GM18909 (cell line): ENCODE measurements at regions not wholly inside any gene's neighbourhood (a gene's known extent, or its start where the extent isn't known, plus 50 kb on each side); places are given as distances from the start of the nearest gene placed in this dataset.
"Not testable (repeated sequence)": the region's sequence is repeated elsewhere in the genome, so short reads cannot be mapped to it uniquely, and the experiment has no call there.

Experiments
- ATAC-seq: cut with Tn5 transposase; IDR thresholded peaks from one replicate; pipeline ENCODE4 v1.9.1; 2021; ENCODE audit warnings: mild to moderate bottlenecking; ENCODE audit not compliant: unreplicated experiment, poor library complexity

DNA sequence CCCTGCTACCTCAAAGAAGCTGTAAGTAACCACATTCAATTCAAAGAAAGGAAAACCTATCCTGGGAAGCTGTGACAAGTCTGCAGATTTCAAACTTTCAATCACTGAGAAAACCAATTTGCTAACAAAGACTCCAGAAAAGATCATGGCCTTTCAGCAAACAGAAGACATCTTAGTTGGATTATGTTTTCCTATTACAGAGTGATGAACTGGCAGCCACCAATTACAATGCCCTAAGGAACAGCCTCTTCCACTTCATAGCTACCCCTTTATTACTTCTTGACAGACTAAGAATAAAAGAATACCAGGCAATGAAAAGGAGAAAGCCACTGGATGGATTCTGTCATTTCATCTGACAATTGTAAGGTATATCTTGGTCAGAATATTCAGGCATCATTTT, 128.2 kb upstream of the RASEF start:
- ATAC-seq, result no peak

DNA sequence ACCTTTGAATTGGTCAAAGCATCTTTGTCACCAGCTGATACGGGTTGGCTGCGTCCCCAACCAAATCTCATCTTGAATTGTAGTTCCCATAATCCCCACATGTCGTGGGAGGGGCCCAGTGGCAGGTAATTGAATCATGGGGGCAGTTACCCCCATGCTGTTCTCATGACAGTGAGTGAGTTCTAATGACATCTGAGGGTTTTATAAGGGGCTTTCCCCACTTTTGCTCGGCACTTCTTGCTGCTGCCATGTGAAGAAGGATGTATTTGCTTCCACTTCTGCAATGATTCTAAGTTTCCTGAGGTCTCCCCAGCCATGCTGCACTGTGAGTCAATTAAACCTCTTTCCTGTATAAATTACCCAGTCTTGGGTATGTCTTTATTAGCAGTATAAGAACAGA, 126.1 kb upstream of the RASEF start:
- ATAC-seq, result not testable (repeated sequence)

- no peak for ATAC-seq
Observed at GRCh38 chr9:83188277-83188676, 125.3 kb upstream of the RASEF start.

DNA sequence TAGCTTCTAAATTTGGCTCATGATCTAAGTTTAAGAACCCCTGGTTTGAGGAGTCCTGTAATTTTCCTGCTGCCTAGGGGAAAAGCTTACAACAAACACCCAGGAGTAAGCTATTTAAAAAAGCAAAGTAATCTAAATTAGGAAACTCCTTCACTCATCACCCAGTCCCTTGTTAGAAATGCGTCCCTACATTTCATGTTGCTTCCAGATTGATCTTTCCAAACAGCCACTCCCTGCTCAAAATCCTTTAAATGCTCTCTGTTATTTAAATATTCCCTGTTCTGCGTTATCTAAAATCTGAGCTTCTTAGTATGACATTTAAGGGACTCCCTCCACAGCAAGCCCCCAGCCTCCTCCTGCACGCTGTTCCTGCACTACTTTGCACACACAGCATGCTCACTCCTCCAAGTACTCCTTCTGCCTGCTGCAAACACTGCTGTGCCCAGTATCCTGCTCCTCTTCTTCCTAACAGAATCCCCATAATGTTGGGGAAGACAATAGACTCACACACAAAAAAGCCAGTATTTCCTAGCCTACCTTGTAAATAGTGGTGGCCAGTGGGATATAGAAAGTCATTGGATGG, 123.3 kb upstream of the RASEF start:
- no peak for ATAC-seq

- ATAC-seq, result no peak
Observed at GRCh38 chr9:83185488-83186154, 122.7 kb upstream of the RASEF start.

DNA sequence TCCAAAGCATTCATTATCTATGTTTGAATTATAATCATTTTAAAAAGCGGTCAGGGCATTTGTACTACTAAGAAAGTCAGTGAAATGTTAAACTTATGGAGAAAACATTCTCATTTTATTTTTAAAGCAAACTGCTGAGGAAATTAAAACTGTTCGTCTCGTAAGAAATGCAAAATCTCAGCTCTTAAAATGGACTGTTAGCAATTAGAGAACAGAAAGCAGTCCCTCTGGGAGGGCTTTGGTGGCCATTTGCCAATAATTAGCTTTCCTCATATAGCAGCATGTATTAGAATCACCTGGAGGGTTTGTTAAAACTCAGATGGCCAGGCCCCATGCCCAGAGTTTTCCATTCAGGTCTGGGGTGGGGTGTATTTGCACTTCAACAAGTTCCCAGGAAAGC, 120.7 kb upstream of the RASEF start:
- ATAC-seq, result no peak

- ATAC-seq, result no peak
Observed at GRCh38 chr9:83182071-83182470, 119.1 kb upstream of the RASEF start.

DNA sequence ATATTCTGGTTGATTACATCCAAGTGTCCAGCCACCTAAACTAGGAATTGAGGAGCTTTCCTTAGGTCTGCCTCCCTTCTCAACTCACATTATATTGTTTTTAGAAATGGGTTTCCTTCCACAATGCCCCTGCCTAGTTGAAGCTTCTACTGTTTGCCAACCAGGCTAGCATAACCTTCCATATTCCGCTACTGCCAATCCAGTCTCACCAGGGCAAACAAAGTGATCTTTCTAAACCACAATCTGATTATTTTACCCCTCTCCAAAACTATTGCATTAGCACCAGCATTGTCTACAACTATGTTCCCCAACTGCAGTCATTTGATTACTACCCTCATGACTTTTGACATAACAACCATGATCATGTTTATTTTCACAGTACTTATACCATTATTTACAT, 115.8 kb upstream of the RASEF start:
- no peak for ATAC-seq

DNA sequence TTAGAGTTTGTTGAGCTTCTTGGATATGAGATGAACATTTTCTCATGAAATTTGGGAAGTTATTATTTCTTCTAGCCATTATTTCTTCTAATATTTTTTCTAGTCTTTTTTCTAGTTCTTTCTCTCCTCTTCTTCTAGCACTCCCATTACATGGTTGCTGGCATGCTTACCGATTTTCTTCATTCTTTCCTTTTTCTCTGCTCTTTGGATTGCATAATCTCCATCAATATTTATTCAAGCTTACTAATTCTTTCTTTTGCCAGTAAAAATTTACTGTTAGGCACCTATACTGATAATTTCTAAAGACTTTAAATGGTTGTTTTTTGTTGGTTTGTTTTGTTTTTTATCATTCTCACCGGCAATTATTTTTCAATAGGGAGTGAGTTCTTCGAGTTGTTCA, 114.8 kb upstream of the RASEF start:
- ATAC-seq, result no peak

DNA sequence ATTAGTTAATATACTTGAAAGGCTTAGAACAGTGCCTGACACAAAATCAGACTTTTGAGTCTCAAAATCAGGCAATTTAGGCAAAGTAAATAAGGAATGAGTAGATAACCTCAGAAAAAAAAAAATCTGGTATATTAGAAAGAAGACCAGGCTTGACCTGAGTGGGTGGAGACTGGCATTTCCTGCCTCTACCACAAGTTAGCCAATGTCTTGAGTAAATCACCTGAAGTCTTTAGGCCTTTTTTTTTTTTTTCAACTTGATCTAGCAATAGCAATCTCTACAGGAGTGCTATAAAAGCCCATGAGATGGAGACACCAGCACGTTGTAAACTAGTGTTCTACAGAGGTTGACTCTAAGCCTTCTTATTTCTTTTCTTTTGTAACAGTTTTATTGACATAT, 104.2 kb upstream of the RASEF start:
- ATAC-seq, result no peak

DNA sequence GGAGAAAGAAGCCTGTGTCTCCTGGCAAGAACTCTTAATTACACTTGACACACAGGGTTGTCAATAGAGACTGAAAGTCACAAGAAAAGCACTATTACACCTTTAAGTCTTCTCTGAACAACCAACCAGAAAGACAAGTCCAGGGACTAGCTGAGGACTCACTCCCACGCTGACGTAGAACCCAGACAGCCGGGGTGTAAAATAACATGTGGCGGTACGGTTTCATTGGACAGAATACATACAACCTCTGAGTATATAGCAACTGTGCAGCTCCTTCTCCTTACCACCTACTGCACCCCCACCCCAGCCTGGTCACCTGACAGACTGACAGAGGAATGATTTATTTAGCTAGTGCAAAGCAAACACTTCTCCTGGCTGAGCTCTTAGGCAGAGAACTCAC, 103.4 kb upstream of the RASEF start:
- no peak for ATAC-seq

DNA sequence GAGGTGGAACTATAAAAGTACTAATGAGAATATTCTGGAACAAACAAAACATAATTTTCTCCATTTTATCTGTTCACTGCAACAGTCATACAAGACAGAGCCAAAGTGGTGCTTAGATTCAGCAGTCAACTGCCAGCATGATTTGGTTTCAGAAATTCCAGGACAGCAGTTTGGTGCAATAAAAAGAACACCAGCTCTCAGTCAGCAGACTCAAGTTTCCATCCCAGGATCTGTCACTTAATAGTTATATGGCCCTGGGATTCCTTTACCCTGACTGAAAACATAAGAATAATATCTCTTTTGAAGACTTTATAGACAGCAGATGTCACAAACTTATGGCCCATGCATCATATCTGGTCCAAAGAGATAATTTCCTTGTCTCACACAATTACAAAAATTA, 92.8 kb upstream of the RASEF start:
- ATAC-seq, result no peak

DNA sequence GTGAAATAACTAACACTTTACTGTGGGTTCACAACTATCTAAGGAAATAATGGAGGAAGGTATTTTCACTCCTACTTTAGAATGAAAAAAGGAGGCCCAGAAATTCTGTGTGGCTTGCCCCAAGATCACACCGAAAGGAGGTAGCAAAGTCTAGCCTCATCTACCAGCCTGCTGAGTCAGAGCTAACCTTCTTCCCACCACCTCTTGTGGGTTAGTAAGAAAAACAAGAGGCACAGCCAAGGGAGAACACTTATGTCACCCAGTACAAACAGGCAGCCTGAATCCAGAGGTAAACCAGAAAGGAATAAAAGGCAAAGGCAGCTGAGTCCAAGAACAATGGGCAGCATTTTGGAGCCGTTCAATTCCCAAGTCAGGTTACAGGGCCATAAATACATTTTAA, 91.9 kb upstream of the RASEF start:
- peak; percentile 50 for ATAC-seq

GRCh38 chr9:83154087-83154736, 91.3 kb upstream of the RASEF start:
- ATAC-seq, result peak; percentile 98

DNA sequence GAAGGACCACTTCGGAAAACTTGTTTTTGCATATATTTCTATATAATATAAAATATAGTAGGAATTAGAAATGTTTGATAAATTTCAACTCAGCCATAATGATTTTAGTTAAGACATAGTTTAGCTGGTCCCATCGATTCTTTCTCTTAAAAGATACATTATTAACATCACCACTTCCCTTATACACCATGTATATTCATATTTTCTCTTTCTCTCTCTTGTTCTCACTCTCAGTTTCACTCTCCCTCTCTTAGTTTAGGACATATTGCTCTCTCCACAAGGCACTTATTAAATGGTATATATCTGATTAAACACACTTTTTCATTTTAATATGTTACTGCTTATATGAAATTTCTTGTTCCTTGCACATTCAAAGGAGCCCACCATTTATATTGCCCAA, 90.1 kb upstream of the RASEF start:
- peak; percentile 41 for ATAC-seq

DNA sequence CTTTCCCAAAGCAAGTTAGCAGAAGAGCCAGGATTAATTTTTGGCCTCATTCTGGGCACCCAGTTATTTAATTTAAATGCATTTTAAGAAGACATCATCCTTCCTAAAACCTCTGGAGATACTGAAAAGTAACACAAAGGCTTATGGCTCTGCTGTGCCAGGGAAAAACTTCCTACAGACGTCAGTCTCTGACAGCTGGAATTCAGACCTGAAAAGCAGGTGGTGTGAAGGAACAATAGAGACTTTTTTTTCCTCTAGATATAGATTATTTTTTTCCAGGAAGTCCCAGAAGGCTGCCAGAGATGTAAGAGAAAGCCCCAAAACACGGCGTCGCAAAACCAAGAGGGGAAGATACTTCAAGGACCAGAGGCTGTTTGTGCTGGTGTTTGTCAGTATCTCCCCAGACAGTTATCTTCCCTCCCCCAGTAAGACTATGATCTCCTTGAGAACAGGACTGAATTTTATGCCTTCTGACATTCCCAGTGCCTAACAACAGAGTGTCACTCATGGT, 88.7 kb upstream of the RASEF start:
- ATAC-seq, result no peak

DNA sequence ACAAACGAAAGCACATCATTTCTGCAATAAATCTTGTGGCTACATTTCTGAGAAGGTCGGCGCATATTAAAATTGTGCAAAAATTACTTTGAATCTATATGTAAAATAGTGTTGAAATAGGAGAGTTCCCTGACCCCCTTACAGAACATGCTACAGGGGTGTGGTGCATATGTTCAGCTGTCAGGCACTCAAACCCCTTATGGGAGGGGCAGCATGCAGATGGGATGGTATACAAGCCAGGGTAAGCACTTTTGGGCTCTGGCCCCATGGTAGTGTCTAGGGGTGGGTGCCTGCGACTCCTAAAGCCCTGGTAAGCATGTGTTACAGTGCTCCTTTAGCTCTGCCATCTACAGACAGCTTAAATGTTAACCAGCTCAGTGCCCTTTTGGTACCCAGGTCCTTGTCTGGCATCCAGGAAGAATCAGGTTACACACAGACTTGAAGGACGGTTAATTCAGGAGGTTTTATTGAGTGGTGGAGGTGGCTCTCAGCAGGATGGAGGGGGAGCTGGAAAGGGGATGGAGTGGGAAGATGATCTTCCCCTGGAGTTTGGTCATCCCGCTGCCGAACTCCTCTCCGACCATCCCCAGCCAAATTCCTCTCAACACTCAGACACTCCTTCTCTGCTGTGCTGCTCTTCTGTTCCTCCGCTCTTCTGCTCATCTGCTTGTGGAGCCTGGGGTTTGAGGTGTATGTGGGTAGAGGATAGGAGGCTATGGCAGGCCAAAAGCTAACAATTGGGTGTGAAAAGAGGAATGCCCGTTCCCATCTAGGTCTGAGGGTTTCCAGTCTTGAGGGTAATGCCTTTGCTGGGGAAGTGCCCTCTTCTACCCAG, 84.6 kb upstream of the RASEF start:
- ATAC-seq, result no peak

GRCh38 chr9:83146325-83146724, 83.4 kb upstream of the RASEF start:
- no peak for ATAC-seq

GRCh38 chr9:83144492-83144891, 81.5 kb upstream of the RASEF start:
- ATAC-seq, result no peak

DNA sequence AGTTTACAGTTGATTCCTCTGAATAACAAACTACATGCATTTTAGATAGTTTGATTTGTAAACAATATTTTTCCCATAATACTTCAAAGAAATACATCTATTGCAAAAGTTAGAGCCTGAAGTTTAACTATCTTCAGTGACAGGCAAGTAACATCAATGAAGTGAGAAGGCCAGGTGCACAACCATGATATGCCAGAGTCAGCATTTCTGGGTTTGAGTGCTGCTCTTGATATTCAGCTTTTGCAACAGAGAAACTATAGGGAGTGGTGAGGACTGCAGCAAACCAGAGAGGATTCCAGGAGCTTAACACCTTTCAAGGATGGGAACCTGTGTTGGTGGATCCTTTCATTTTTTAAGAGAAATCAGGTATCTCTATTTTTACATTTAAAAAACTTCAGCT, 79.4 kb upstream of the RASEF start:
- no peak for ATAC-seq

GRCh38 chr9:83141887-83142286, 78.9 kb upstream of the RASEF start:
- no peak for ATAC-seq
